HepG2 (cell line): ENCODE measurements at regions not wholly inside any gene's neighbourhood (a gene's known extent, or its start where the extent isn't known, plus 50 kb on each side); places are given as distances from the start of the nearest gene placed in this dataset.

Experiments
- CREM ChIP-seq, 2 experiments: sonication (generic) in 1 of 2; formaldehyde crosslinking in 1 of 2; IDR thresholded peaks; 2 replicates each; pipeline versions ENCODE4 v1.4.0 to v1.6.1; 2016 to 2020; ENCODE audit warnings: antibody characterized with exemption in 1 of 2, mild to moderate bottlenecking in 1 of 2, missing genetic modification reagents in 1 of 2
- ELF1 ChIP-seq: sonication (generic); formaldehyde crosslinking; IDR thresholded peaks from 2 replicates; pipeline ENCODE4 v1.4.0; 2020; ENCODE audit warnings: missing genetic modification reagents
- KIAA2018 ChIP-seq: sonication (generic); formaldehyde crosslinking; IDR thresholded peaks from 2 replicates; pipeline ENCODE4 v1.5.0; 2020; ENCODE audit warnings: mild to moderate bottlenecking, missing genetic modification reagents, borderline replicate concordance
- LCORL ChIP-seq, 2 experiments: fragments of 450-650 bp in 1 of 2; sonication (generic) in 1 of 2; formaldehyde crosslinking in 1 of 2; IDR thresholded peaks; 2 replicates each; pipeline versions ENCODE4 v1.5.0 to v1.6.1; 2017 to 2020; ENCODE audit warnings: antibody characterized with exemption in 1 of 2, missing genetic modification reagents in 1 of 2
- SIN3B ChIP-seq: fragments of 150-350 bp; IDR thresholded peaks from 2 replicates; pipeline ENCODE4 v1.6.1; 2014; ENCODE audit warnings: low read length
- ZNF563 ChIP-seq: sonication (generic); formaldehyde crosslinking; IDR thresholded peaks from 2 replicates; pipeline ENCODE4 v1.8.0; 2022; ENCODE audit warnings: mild to moderate bottlenecking, moderate library complexity, missing genetic modification reagents

DNA sequence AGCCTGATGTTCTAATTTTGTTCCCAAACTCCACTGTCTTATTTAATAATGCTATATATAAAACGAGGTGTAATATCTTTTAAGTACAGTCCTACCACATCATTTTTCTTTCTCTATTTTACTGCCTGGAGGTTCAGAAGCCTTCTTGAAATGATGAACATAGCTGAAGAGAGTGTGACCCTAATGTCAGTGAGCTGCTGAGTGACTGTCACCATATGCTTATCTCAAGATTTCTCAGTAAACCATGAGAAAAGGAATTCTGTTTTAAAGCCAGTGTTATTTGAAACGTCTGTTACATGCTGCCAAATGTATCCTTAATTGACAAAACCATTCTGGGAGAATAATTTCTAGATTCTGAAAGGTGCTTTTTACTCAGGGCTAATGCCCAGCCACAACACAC lies 503.5 kb upstream of the TMPRSS15 start (continued):
- TF ChIP-seq KIAA2018 (CRISPR knock-in tag): no peak
- TF ChIP-seq LCORL (IDR thresholded peaks at IDR 0.05): no peak
- no peak for TF ChIP-seq LCORL (CRISPR knock-in tag; IDR thresholded peaks at IDR 0.05)
- no peak for TF ChIP-seq ZNF563
- no peak for TF ChIP-seq CREM (IDR thresholded peaks at IDR 0.05)
- no peak for TF ChIP-seq CREM (CRISPR knock-in tag; IDR thresholded peaks at IDR 0.05)
- TF ChIP-seq SIN3B: no peak
- TF ChIP-seq ELF1 (CRISPR knock-in tag): no peak
